Psoas muscle (tissue), 7 donors: ENCODE measurements at regions not wholly inside any gene's neighbourhood (a gene's known extent, or its start where the extent isn't known, plus 50 kb on each side); places are given as distances from the start of the nearest gene placed in this dataset.
"Not testable (repeated sequence)": the region's sequence is repeated elsewhere in the genome, so short reads cannot be mapped to it uniquely, and the experiment has no call there.

Source experiments
- ATAC-seq, 4 donors: fragments of 200-7000 bp; cut with Tn5 transposase; one replicate each; pipeline ENCODE4 v1.9.1; 2020; ENCODE audit warnings: moderate library complexity in 3 of 4, mild to moderate bottlenecking in 2 of 4
- DNase-seq, 2 donors: peaks; one replicate each; pipeline ENCODE4 v3.0.0-alpha.2; 2020
- H3K27ac ChIP-seq: fragments of 200-600 bp; one replicate; pipeline ENCODE4 v1.8.0; 2022
- H3K27me3 ChIP-seq, 3 donors: fragments of 200-600 bp in 1 of 3; one replicate each; pipeline versions ENCODE4 v1.6.1 to v1.8.0; 2013 to 2022; ENCODE audit warnings: low read length in 2 of 3, mild to moderate bottlenecking in 2 of 3, moderate library complexity in 1 of 3; ENCODE audit not compliant: insufficient read depth in 3 of 3
- H3K36me3 ChIP-seq, 2 donors: fragments of 200-600 bp in 1 of 2; one replicate each; pipeline versions ENCODE4 v1.6.1 to v1.8.0; 2013 to 2022; ENCODE audit warnings: low read depth in 1 of 2, mild to moderate bottlenecking in 1 of 2, moderate library complexity in 1 of 2; ENCODE audit not compliant: insufficient read depth in 1 of 2
- H3K4me1 ChIP-seq: fragments of 200-600 bp; one replicate; pipeline ENCODE4 v1.8.0; 2022
- H3K4me3 ChIP-seq: fragments of 200-600 bp; one replicate; pipeline ENCODE4 v1.8.0; 2022; ENCODE audit warnings: mild to moderate bottlenecking
- H3K9me3 ChIP-seq: fragments of 200-600 bp; one replicate; pipeline ENCODE4 v1.8.0; 2022
- CTCF ChIP-seq: fragments of 200-600 bp; IDR thresholded peaks from one replicate; pipeline ENCODE4 v1.8.0; 2022; ENCODE audit warnings: antibody characterized with exemption
- WGBS, 3 donors: extraction: QIAGEN DNeasy Blood & Tissue Kit; methylation state at CpG; one replicate each; pipeline versions ENCODE4 v1.1.6 to v1.1.7; 2013; 5-methylcytosine and 5-hydroxymethylcytosine counted together
- intact Hi-C, 2 donors: fragments of 100-400 bp; cut with DNase I; formaldehyde crosslinking; loops; one replicate each; pipeline versions ENCODE4 v1.11.0 to v1.14.2; 2022
- donor health status: healthy with polysubstance abuse.
- donor health status: DM: no; HTN: no; CAD: no; lungs with moderate emphysema.
- donor health status: Bipolar disorder and iron deficiency.
- donor health status: healthy.
- donor health status: DM: yes; HTN: yes; CAD: no.
- donor health status: DM: no; HTN: no; CAD: no.
- donor health status: DM: yes; HTN: yes; CAD: no.

GRCh38 chrX:13482746-13483541 lies 86.5 kb upstream of the EGFL6 start:
- 52 to 62% (median 55%) methylated on average over 9 of the region's 9 CpGs for WGBS, 3 donors
- Histone ChIP-seq H3K27me3 (peaks cover 0 to 13% (median 0%) of the 10 kb centered on the region in 3 donors), H3K27ac (no peak overlapping the region), H3K4me3 (no peak overlapping the region), H3K36me3 (no peaks in the 10 kb centered on the region), H3K4me1 (peaks cover 3% of the 10 kb centered on the region), H3K9me3 (no peaks in the 10 kb centered on the region)
- no peak for ATAC-seq
- intact Hi-C loops: no loop called here
- DNase-seq: no peak
- no peak for TF ChIP-seq CTCF

GRCh38 chrX:13480780-13481179 lies 88.6 kb upstream of the EGFL6 start:
- intact Hi-C loops: not testable (repeated sequence)
- H3K27me3 ChIP-seq: peaks cover 0 to 10% (median 0%) of the 10 kb centered on the region in 3 donors

GRCh38 chrX:13479452-13479813 lies 90.0 kb upstream of the EGFL6 start:
- DNase-seq (no peak), ATAC-seq (no peak)
- TF ChIP-seq CTCF: no peak
- intact Hi-C loops: loop anchor here in 1 of 2 donors (10.0 kb wide), 1 partner anchor 435 kb away; the partner anchor contains the start of gene FAM9C
- H3K27ac ChIP-seq: no peak overlapping the region
- no peaks in the 10 kb centered on the region for H3K9me3 ChIP-seq
- WGBS, 3 donors: 67 to 100% (median 93%) methylated on average over 2 of the region's 2 CpGs
- H3K36me3 ChIP-seq: no peaks in the 10 kb centered on the region
- H3K4me1 ChIP-seq: no peaks in the 10 kb centered on the region
- peaks cover 0 to 7% (median 0%) of the 10 kb centered on the region in 3 donors for H3K27me3 ChIP-seq
- no peak overlapping the region for H3K4me3 ChIP-seq

More at GRCh38 chrX:13480780-13481179, 88.6 kb upstream of the EGFL6 start:
- not testable (repeated sequence) for H3K27ac ChIP-seq, H3K9me3 ChIP-seq, H3K36me3 ChIP-seq, H3K4me3 ChIP-seq, ATAC-seq, DNase-seq, H3K4me1 ChIP-seq
- 86 to 95% (median 88%) methylated on average over 2 of the region's 2 CpGs for WGBS, 3 donors

GRCh38 chrX:13478740-13479451 lies 90.5 kb upstream of the EGFL6 start:
- WGBS, 3 donors: 52 to 90% (median 74%) methylated on average over 5 to 6 of the region's 6 CpGs
- H3K27me3 ChIP-seq: peaks cover 0 to 3% (median 0%) of the 10 kb centered on the region in 3 donors
- intact Hi-C loops: loop anchor here in 1 of 2 donors (10.0 kb wide), 1 partner anchor 434 kb away; the partner anchor contains the start of gene FAM9C
- no peaks in the 10 kb centered on the region for H3K9me3 ChIP-seq
- DNase-seq (no peak), ATAC-seq (no peak)
- no peak for TF ChIP-seq CTCF
- no peak overlapping the region for H3K27ac ChIP-seq
- no peaks in the 10 kb centered on the region for H3K4me1 ChIP-seq
- H3K36me3 ChIP-seq: no peaks in the 10 kb centered on the region
- no peak overlapping the region for H3K4me3 ChIP-seq

- no peak for ATAC-seq
- intact Hi-C loops: loop anchor here in 1 of 2 donors (10.0 kb wide), 1 partner anchor 432 kb away; the partner anchor contains the start of gene FAM9C
These were observed 93.0 kb upstream of the EGFL6 start for GRCh38 chrX:13476384-13476783.

More at GRCh38 chrX:13476384-13476783, 93.0 kb upstream of the EGFL6 start:
- DNase-seq: no peak
- H3K4me3 ChIP-seq: no peak overlapping the region
- H3K27ac ChIP-seq: no peak overlapping the region
- H3K27me3 ChIP-seq: peaks cover 0 to 3% (median 0%) of the 10 kb centered on the region in 3 donors
- no peaks in the 10 kb centered on the region for H3K36me3 ChIP-seq
- TF ChIP-seq CTCF: no peak
- WGBS, 3 donors: 29 to 38% (median 32%) methylated on average over 4 of the region's 4 CpGs
- H3K9me3 ChIP-seq: no peaks in the 10 kb centered on the region
- H3K4me1 ChIP-seq: no peaks in the 10 kb centered on the region
